K562 (cell line): ENCODE measurements at regions not wholly inside any gene's neighbourhood (a gene's known extent, or its start where the extent isn't known, plus 50 kb on each side); places are given as distances from the start of the nearest gene placed in this dataset.

Experiments
- ATAC-seq: fragments of 200-7000 bp; cut with Tn5 transposase; 3 replicates; pipeline ENCODE4 v1.9.1; 2020; ENCODE audit warnings: moderate library complexity
- BruUV-seq: library from RNA; stranded (reverse); fragments of 400-500 nt; replicated peaks from 2 replicates; lab custom pipeline; 2021; lab: Mats Ljungman, UMichigan
- CTCF ChIA-PET: fragments of 300-600 bp; formaldehyde crosslinking; extraction: SDS; loops from one replicate; lab custom pipeline; 2021; ENCODE audit warnings: low intra/inter-chr PET ratio; lab: Yijun Ruan, JAX
- POLR2A ChIA-PET: fragments of 300-600, 350-650 bp; sonication (Branson Sonifier 250); formaldehyde crosslinking; extraction: SDS; loops from one replicate; lab custom pipeline; 2021; ENCODE audit warnings: antibody characterized with exemption, inconsistent platforms; lab: Yijun Ruan, JAX
- DNase-seq, 4 experiments: peaks; one replicate each; pipeline versions ENCODE4 v3.0.0 to v3.0.0-alpha.2; 2011 to 2018; ENCODE audit warnings: low spot score in 3 of 4, mixed read lengths in 3 of 4; ENCODE audit errors: extremely low read depth in 1 of 4
- FAIRE-seq: peaks from 2 replicates; lab custom pipeline; 2011; peaks lifted over from hg19 to GRCh38; lab: Jason Lieb, UNC
- H2AFZ ChIP-seq: 2 replicates; pipeline ENCODE4 v1.6.0; 2011; ENCODE audit warnings: low read depth, low read length, control low read depth, inconsistent platforms
- H3K27ac ChIP-seq: fragments of 200-600 bp; 3 replicates; pipeline ENCODE4 v1.8.0; 2011; ENCODE audit warnings: low read depth, mild to moderate bottlenecking, control low read depth, inconsistent platforms, low read length, moderate library complexity, mixed read lengths; ENCODE audit errors: extremely low read depth
- H3K27me3 ChIP-seq, 2 experiments: fragments of 300-600 bp in 1 of 2; 2 replicates in 1 of 2; 3 replicates in 1 of 2; pipeline versions ENCODE4 v1.6.0 to v1.8.0; 2011; ENCODE audit warnings: inconsistent platforms in 2 of 2, low read length in 2 of 2, mild to moderate bottlenecking in 1 of 2, mixed read lengths in 1 of 2, moderate library complexity in 1 of 2; ENCODE audit not compliant: control insufficient read depth in 2 of 2, insufficient read depth in 2 of 2
- H3K36me3 ChIP-seq: fragments of 300-600 bp; 3 replicates; pipeline ENCODE4 v1.8.0; 2011; ENCODE audit warnings: mild to moderate bottlenecking, low read length, inconsistent platforms; ENCODE audit not compliant: control insufficient read depth, insufficient read depth
- H3K4me1 ChIP-seq, 2 experiments: fragments of 200-600 bp in 1 of 2; replicated peaks in 1 of 2; 2 replicates in 1 of 2; 3 replicates in 1 of 2; pipeline versions ENCODE4 v1.5.1 to v1.8.0; 2011; ENCODE audit warnings: inconsistent platforms in 2 of 2, low read length in 2 of 2, mild to moderate bottlenecking in 1 of 2, mixed read lengths in 1 of 2, moderate library complexity in 1 of 2; ENCODE audit not compliant: control insufficient read depth in 2 of 2, insufficient read depth in 2 of 2
- H3K4me2 ChIP-seq: 2 replicates; pipeline ENCODE4 v1.6.1; 2011; ENCODE audit warnings: low read length, control low read depth, inconsistent platforms, mixed read lengths; ENCODE audit not compliant: insufficient read depth
- H3K4me3 ChIP-seq: fragments of 200-600 bp; sonication (generic), shearing (Covaris generic); 2 replicates; pipeline ENCODE4 v1.5.1; 2016; ENCODE audit warnings: control low read depth, inconsistent platforms
- H3K79me2 ChIP-seq: fragments of 200-600 bp; 3 replicates; pipeline ENCODE4 v1.8.0; 2011; ENCODE audit warnings: low read length, inconsistent platforms; ENCODE audit not compliant: control insufficient read depth, insufficient read depth
- H3K9ac ChIP-seq, 2 experiments: 2 replicates each; pipeline versions ENCODE4 v1.6.0 to v1.6.1; 2011; ENCODE audit warnings: low read depth in 2 of 2, low read length in 2 of 2, control low read depth in 1 of 2, inconsistent platforms in 1 of 2, mild to moderate bottlenecking in 1 of 2, mixed read lengths in 1 of 2; ENCODE audit not compliant: insufficient read depth in 1 of 2
- H3K9me1 ChIP-seq: one replicate; pipeline ENCODE4 v1.6.0; 2011; ENCODE audit warnings: inconsistent platforms, mild to moderate bottlenecking, low read length, moderate library complexity; ENCODE audit not compliant: control insufficient read depth, insufficient read depth
- H3K9me3 ChIP-seq: replicated peaks from 2 replicates; pipeline ENCODE4 v1.5.1; 2011; ENCODE audit warnings: low read depth, low read length, inconsistent platforms; ENCODE audit not compliant: control insufficient read depth, insufficient read depth
- H4K20me1 ChIP-seq: replicated peaks from 2 replicates; pipeline ENCODE4 v1.6.1; 2011; ENCODE audit warnings: low read length, inconsistent platforms, mixed read lengths; ENCODE audit not compliant: control insufficient read depth, insufficient read depth
- HINFP ChIP-seq: fragments of 450-650 bp; conservative IDR thresholded peaks from 2 replicates; pipeline ENCODE4 v1.6.1; 2016; ENCODE audit warnings: missing genetic modification characterization, low read depth, mild to moderate bottlenecking, control low read depth, missing compliant biosample characterization
- LARP7 ChIP-seq: fragments of 450-650 bp; IDR thresholded peaks from 2 replicates; pipeline ENCODE4 v1.6.1; 2016
- POLR2H ChIP-seq: IDR thresholded peaks from 2 replicates; pipeline ENCODE4 v1.6.1; 2016; ENCODE audit warnings: missing genetic modification characterization, low read depth, mild to moderate bottlenecking, control low read depth, missing compliant biosample characterization, moderate library complexity
- PTBP1 ChIP-seq: fragments of 200-400 bp; formaldehyde crosslinking; IDR thresholded peaks from 2 replicates; pipeline ENCODE4 v1.6.1; 2017; ENCODE audit warnings: low read depth, low read length
- SRF ChIP-seq, 2 experiments: fragments of 250-450, 450-650 bp in 1 of 2; sonication (Bioruptor Pico) in 1 of 2; sonication (generic) in 1 of 2; formaldehyde crosslinking; IDR thresholded peaks; 2 replicates each; pipeline versions ENCODE4 v1.5.0 to v1.5.1; 2020 to 2022; ENCODE audit warnings: mild to moderate bottlenecking in 1 of 2, missing genetic modification reagents in 1 of 2
- U2AF2 ChIP-seq: fragments of 200-400 bp; formaldehyde crosslinking; optimal IDR thresholded peaks from 2 replicates; pipeline ENCODE3; 2017; ENCODE audit warnings: low read depth, mild to moderate bottlenecking, low read length
- ZNF444 ChIP-seq: fragments of 250-450 bp; sonication (Bioruptor Pico); IDR thresholded peaks from 2 replicates; pipeline ENCODE4 v1.4.0; 2020; ENCODE audit warnings: mild to moderate bottlenecking, moderate library complexity
- ZNF717 ChIP-seq: fragments of 250-450 bp; sonication (Bioruptor Pico); IDR thresholded peaks from 2 replicates; pipeline ENCODE4 v1.5.0; 2021
- WGBS: fragments of 100-300 bp; shearing (Covaris generic); methylation state at CpG from one replicate; pipeline ENCODE4 v1.1.6; 2016; ENCODE audit warnings: low coverage, mixed read lengths; ENCODE audit not compliant: insufficient coverage; ENCODE audit errors: missing lambda C conversion rate; 5-methylcytosine and 5-hydroxymethylcytosine counted together
- in situ Hi-C: fragments of 300-500 bp; cut with MboI; formaldehyde crosslinking; loops from 4 replicates; pipeline ENCODE4 v1.15.0; 2018; ENCODE audit warnings: inconsistent platforms, mixed read lengths
- intact Hi-C: fragments of 100-400 bp; cut with micrococcal nuclease; formaldehyde crosslinking; loops from 2 replicates; pipeline ENCODE4 v1.14.2; 2022
- TF ChIP-seq, protein P1 (sequence below): fragments of 250-450 bp; sonication (Bioruptor Pico); IDR thresholded peaks from 2 replicates; pipeline ENCODE4 v1.5.0; 2022; ENCODE audit warnings: mild to moderate bottlenecking
- TF ChIP-seq, protein P2 (sequence below), 2 experiments: fragments of 450-650 bp; conservative IDR thresholded peaks; 2 replicates each; pipeline ENCODE4 v1.6.1; 2017; ENCODE audit warnings: mild to moderate bottlenecking in 2 of 2, moderate library complexity in 2 of 2

DNA sequence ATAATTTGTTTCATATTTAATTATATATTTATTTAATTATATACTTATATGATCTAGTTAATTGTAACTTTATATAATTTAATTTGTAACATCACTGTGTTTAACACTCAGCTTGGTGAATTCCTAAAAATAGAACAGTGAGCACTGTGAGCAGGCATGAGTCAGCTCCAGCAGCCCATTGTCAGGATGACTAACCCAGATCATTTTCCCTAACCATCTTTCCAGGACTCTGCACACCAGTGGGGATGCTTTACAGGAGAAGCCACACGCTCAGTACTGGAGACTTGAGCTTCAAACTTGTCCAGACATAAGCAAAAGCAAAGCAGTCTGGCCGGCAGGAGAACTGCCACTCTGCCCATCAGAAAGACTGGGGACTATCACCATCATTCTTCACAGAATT lies 446.2 kb upstream of the TRPC7 start:
- POLR2A ChIA-PET = no interaction called here
- H3K36me3 ChIP-seq = no peaks in the 10 kb centered on the region
- no peak overlapping the region for H3K4me2 ChIP-seq
- H3K9me1 ChIP-seq = no peaks in the 10 kb centered on the region
- H2AFZ ChIP-seq = no peak overlapping the region
- H3K9ac ChIP-seq = no peak overlapping the region
- DNase-seq = no peak
- H3K27me3 ChIP-seq = no peaks in the 10 kb centered on the region
- H4K20me1 ChIP-seq = no peaks in the 10 kb centered on the region; the same call in 1 of the 2 replicates
- H3K79me2 ChIP-seq = no peaks in the 10 kb centered on the region
- TF ChIP-seq, protein P1, sequence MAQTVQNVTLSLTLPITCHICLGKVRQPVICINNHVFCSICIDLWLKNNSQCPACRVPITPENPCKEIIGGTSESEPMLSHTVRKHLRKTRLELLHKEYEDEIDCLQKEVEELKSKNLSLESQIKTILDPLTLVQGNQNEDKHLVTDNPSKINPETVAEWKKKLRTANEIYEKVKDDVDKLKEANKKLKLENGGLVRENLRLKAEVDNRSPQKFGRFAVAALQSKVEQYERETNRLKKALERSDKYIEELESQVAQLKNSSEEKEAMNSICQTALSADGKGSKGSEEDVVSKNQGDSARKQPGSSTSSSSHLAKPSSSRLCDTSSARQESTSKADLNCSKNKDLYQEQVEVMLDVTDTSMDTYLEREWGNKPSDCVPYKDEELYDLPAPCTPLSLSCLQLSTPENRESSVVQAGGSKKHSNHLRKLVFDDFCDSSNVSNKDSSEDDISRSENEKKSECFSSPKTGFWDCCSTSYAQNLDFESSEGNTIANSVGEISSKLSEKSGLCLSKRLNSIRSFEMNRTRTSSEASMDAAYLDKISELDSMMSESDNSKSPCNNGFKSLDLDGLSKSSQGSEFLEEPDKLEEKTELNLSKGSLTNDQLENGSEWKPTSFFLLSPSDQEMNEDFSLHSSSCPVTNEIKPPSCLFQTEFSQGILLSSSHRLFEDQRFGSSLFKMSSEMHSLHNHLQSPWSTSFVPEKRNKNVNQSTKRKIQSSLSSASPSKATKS = no peak
- TF ChIP-seq PTBP1 (no peak), SRF (CRISPR knock-in tag; IDR thresholded peaks at IDR 0.05) (no peak), ZNF717 (CRISPR knock-in tag) (no peak), U2AF2 (no peak), LARP7 (no peak), POLR2H (no peak), HINFP (no peak), ZNF444 (no peak)
- TF ChIP-seq, protein P2, sequence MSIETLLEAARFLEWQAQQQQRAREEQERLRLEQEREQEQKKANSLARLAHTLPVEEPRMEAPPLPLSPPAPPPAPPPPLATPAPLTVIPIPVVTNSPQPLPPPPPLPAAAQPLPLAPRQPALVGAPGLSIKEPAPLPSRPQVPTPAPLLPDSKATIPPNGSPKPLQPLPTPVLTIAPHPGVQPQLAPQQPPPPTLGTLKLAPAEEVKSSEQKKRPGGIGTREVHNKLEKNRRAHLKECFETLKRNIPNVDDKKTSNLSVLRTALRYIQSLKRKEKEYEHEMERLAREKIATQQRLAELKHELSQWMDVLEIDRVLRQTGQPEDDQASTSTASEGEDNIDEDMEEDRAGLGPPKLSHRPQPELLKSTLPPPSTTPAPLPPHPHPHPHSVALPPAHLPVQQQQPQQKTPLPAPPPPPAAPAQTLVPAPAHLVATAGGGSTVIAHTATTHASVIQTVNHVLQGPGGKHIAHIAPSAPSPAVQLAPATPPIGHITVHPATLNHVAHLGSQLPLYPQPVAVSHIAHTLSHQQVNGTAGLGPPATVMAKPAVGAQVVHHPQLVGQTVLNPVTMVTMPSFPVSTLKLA (conservative IDR thresholded peaks at IDR 0.05) = no peak
- TF ChIP-seq, all 486 proteins: peak for 0
- intact Hi-C loops = no loop called here
- 0% methylated on average over 2 of the region's 2 CpGs for WGBS
- H3K27ac ChIP-seq = no peak overlapping the region
- in situ Hi-C loops = no loop called here
- ATAC-seq = no peak
- H3K4me1 ChIP-seq = no peaks in the 10 kb centered on the region
- H3K9me3 ChIP-seq = no peaks in the 10 kb centered on the region
- H3K4me3 ChIP-seq = no peak overlapping the region
- CTCF ChIA-PET = no interaction called here
- FAIRE-seq = no peak
- no TSS peak for BruUV-seq
